H1 (cell line): ENCODE measurements at regions not wholly inside any gene's neighbourhood (a gene's known extent, or its start where the extent isn't known, plus 50 kb on each side); places are given as distances from the start of the nearest gene placed in this dataset.

Experiments
- CTCF ChIA-PET: fragments of 300-600 bp; sonication (Branson Sonifier 250); formaldehyde crosslinking; loops from one replicate; lab custom pipeline; 2021; ENCODE audit not compliant: partially characterized antibody; lab: Charles Lee
- POLR2A ChIA-PET: fragments of 300-600 bp; sonication (Branson Sonifier 250); formaldehyde crosslinking; loops from one replicate; lab custom pipeline; 2021; ENCODE audit warnings: inconsistent platforms; ENCODE audit not compliant: partially characterized antibody; lab: Charles Lee
- DNase-seq, 2 experiments: peaks; one replicate each; pipeline versions ENCODE4 v3.0.0 to v3.0.0-alpha.2; 2010 to 2022; ENCODE audit warnings: low spot score in 2 of 2, low read depth in 1 of 2, mixed read lengths in 1 of 2
- FAIRE-seq: peaks from 2 replicates; lab custom pipeline; 2011; peaks lifted over from hg19 to GRCh38; lab: Jason Lieb, UNC
- H2AFZ ChIP-seq: 2 replicates; pipeline ENCODE4 v1.8.1; 2012; ENCODE audit warnings: low read length, inconsistent platforms
- H2AK5ac ChIP-seq: 2 replicates; pipeline ENCODE4 v1.6.1; 2013; ENCODE audit warnings: low read depth, low read length
- H2BK120ac ChIP-seq: replicated peaks from 2 replicates; pipeline ENCODE3; 2013; ENCODE audit warnings: low read depth, low read length, inconsistent platforms
- H2BK12ac ChIP-seq: 2 replicates; pipeline ENCODE4 v1.6.1; 2013; ENCODE audit warnings: low read depth, low read length
- H2BK15ac ChIP-seq: 2 replicates; pipeline ENCODE4 v1.6.1; 2013; ENCODE audit warnings: low read length
- H2BK20ac ChIP-seq: 2 replicates; pipeline ENCODE4 v1.6.1; 2013; ENCODE audit warnings: low read length
- H2BK5ac ChIP-seq: 2 replicates; pipeline ENCODE4 v1.6.1; 2013; ENCODE audit warnings: low read depth, low read length
- H3K14ac ChIP-seq: 2 replicates; pipeline ENCODE4 v1.6.1; 2013; ENCODE audit warnings: inconsistent platforms; ENCODE audit not compliant: insufficient read length
- H3K18ac ChIP-seq: 2 replicates; pipeline ENCODE4 v1.6.1; 2013; ENCODE audit warnings: low read length; ENCODE audit errors: extremely low read depth
- H3K23ac ChIP-seq: 2 replicates; pipeline ENCODE4 v1.6.1; 2013; ENCODE audit warnings: inconsistent platforms; ENCODE audit not compliant: insufficient read length
- H3K23me2 ChIP-seq: 2 replicates; pipeline ENCODE4 v1.6.1; 2013; ENCODE audit warnings: low read depth, low read length
- H3K27ac ChIP-seq: 2 replicates; pipeline ENCODE4 v1.6.1; 2011; ENCODE audit warnings: low read depth, low read length, inconsistent platforms
- H3K27me3 ChIP-seq, 4 experiments: replicated peaks in 1 of 4; 1 replicate in 1 of 4; 2 replicates in 3 of 4; pipeline versions ENCODE4 v1.6.1 to v1.8.1; 2011 to 2013; ENCODE audit warnings: low read length in 3 of 4, mild to moderate bottlenecking in 3 of 4, inconsistent platforms in 2 of 4, mixed read lengths in 2 of 4, moderate library complexity in 1 of 4; ENCODE audit not compliant: control insufficient read depth in 3 of 4, insufficient read depth in 3 of 4; ENCODE audit errors: extremely low read depth in 1 of 4
- H3K36me3 ChIP-seq, 4 experiments: 2 replicates each; pipeline versions ENCODE4 v1.6.1 to v1.8.1; 2011 to 2013; ENCODE audit warnings: mild to moderate bottlenecking in 4 of 4, low read length in 3 of 4, moderate library complexity in 2 of 4, control low read depth in 1 of 4, inconsistent platforms in 1 of 4; ENCODE audit not compliant: insufficient read depth in 4 of 4, control insufficient read depth in 2 of 4
- H3K4ac ChIP-seq: replicated peaks from 2 replicates; pipeline ENCODE3; 2013; ENCODE audit warnings: low read length, low read depth, mixed read lengths, inconsistent platforms; ENCODE audit not compliant: insufficient read length
- H3K4me1 ChIP-seq, 4 experiments: replicated peaks in 1 of 4; 1 replicate in 1 of 4; 2 replicates in 3 of 4; pipeline versions ENCODE4 v1.6.1 to v1.8.1; 2011 to 2013; ENCODE audit warnings: low read length in 3 of 4, inconsistent platforms in 2 of 4, mixed read lengths in 1 of 4; ENCODE audit not compliant: insufficient read depth in 4 of 4, control insufficient read depth in 3 of 4
- H3K4me2 ChIP-seq, 2 experiments: 2 replicates each; pipeline versions ENCODE4 v1.6.1 to v1.8.1; 2011 to 2013; ENCODE audit warnings: low read depth in 2 of 2, low read length in 2 of 2, control low read depth in 1 of 2, inconsistent platforms in 1 of 2, mild to moderate bottlenecking in 1 of 2; ENCODE audit not compliant: insufficient read depth in 1 of 2
- H3K4me3 ChIP-seq, 4 experiments: fragments of 200-600, 300-600 bp in 1 of 4; sonication (generic), shearing (Covaris generic), sonication (Bioruptor Twin) in 1 of 4; 2 replicates each; pipeline versions ENCODE4 v1.5.1 to v1.8.1; 2011 to 2016; ENCODE audit warnings: low read length in 4 of 4, low read depth in 3 of 4, control low read depth in 2 of 4, inconsistent platforms in 2 of 4, mild to moderate bottlenecking in 2 of 4, mixed read lengths in 1 of 4, moderate library complexity in 1 of 4; ENCODE audit not compliant: insufficient read depth in 2 of 4; ENCODE audit errors: extremely low read depth in 1 of 4
- H3K56ac ChIP-seq: replicated peaks from 2 replicates; pipeline ENCODE3; 2013; ENCODE audit warnings: low read depth, mild to moderate bottlenecking, mixed read lengths, low read length, inconsistent platforms; ENCODE audit not compliant: insufficient read length
- H3K79me1 ChIP-seq: 2 replicates; pipeline ENCODE4 v1.6.1; 2013; ENCODE audit warnings: low read depth, low read length, control low read depth
- H3K79me2 ChIP-seq, 2 experiments: 2 replicates each; pipeline versions ENCODE4 v1.6.1 to v1.8.1; 2012 to 2013; ENCODE audit warnings: low read length in 2 of 2, mild to moderate bottlenecking in 2 of 2, inconsistent platforms in 1 of 2; ENCODE audit not compliant: insufficient read depth in 2 of 2, control insufficient read depth in 1 of 2
- H3K9ac ChIP-seq, 4 experiments: replicated peaks in 1 of 4; 1 replicate in 1 of 4; 2 replicates in 3 of 4; pipeline versions ENCODE4 v1.6.1 to v1.8.1; 2011 to 2013; ENCODE audit warnings: low read depth in 3 of 4, low read length in 3 of 4, control low read depth in 2 of 4, mild to moderate bottlenecking in 2 of 4, moderate library complexity in 2 of 4, inconsistent platforms in 1 of 4; ENCODE audit errors: extremely low read depth in 1 of 4
- H3K9me3 ChIP-seq, 2 experiments: 2 replicates each; pipeline versions ENCODE4 v1.6.1 to v1.8.1; 2012 to 2013; ENCODE audit warnings: mild to moderate bottlenecking in 2 of 2, moderate library complexity in 2 of 2, control low read depth in 1 of 2, inconsistent platforms in 1 of 2, low read depth in 1 of 2, low read length in 1 of 2, mixed read lengths in 1 of 2; ENCODE audit not compliant: insufficient read depth in 2 of 2
- H4K20me1 ChIP-seq, 2 experiments: replicated peaks in 1 of 2; 2 replicates each; pipeline versions ENCODE3 to v1.8.1; 2011 to 2013; ENCODE audit warnings: inconsistent platforms in 2 of 2, low read length in 2 of 2, mild to moderate bottlenecking in 1 of 2; ENCODE audit not compliant: insufficient read depth in 2 of 2, control insufficient read depth in 1 of 2
- H4K5ac ChIP-seq: 2 replicates; pipeline ENCODE4 v1.6.1; 2013; ENCODE audit warnings: low read length, low read depth, mixed read lengths, inconsistent platforms; ENCODE audit not compliant: insufficient read length
- H4K8ac ChIP-seq: 2 replicates; pipeline ENCODE4 v1.8.0; 2013; ENCODE audit warnings: mild to moderate bottlenecking, moderate library complexity, low read length, inconsistent platforms; ENCODE audit not compliant: insufficient read depth; ENCODE audit errors: extremely low read depth
- H4K91ac ChIP-seq: replicated peaks from 2 replicates; pipeline ENCODE3; 2013; ENCODE audit warnings: low read length, mixed read lengths, inconsistent platforms; ENCODE audit not compliant: insufficient read length
- CTCF ChIP-seq, 3 experiments: IDR thresholded peaks; 1 replicate in 2 of 3; 2 replicates in 1 of 3; pipeline versions ENCODE4 v1.5.1 to v1.6.1; 2011; ENCODE audit warnings: low read length in 3 of 3, mild to moderate bottlenecking in 3 of 3, inconsistent platforms in 2 of 3, low read depth in 1 of 3, moderate library complexity in 1 of 3; ENCODE audit not compliant: insufficient read depth in 1 of 3; ENCODE audit errors: control extremely low read depth in 1 of 3
- HDAC6 ChIP-seq: IDR thresholded peaks from one replicate; pipeline ENCODE4 v1.7.1; 2012; ENCODE audit warnings: low read depth, mild to moderate bottlenecking, inconsistent platforms, low read length, moderate library complexity
- JUN ChIP-seq: IDR thresholded peaks from 2 replicates; pipeline ENCODE4 v1.6.1; 2011; ENCODE audit warnings: low read depth, mild to moderate bottlenecking, improper control_type of control experiment, low read length
- KDM1A ChIP-seq: fragments of 200-600, 300-600 bp; sonication (generic); IDR thresholded peaks from 2 replicates; pipeline ENCODE4 v1.7.1; 2016; ENCODE audit warnings: mild to moderate bottlenecking, low read length, borderline replicate concordance
- KDM5A ChIP-seq: fragments of 200-600 bp; IDR thresholded peaks from 2 replicates; pipeline ENCODE4 v1.7.1; 2012; ENCODE audit warnings: mild to moderate bottlenecking, low read length, inconsistent platforms, mixed read lengths
- MAX ChIP-seq: IDR thresholded peaks from 2 replicates; pipeline ENCODE4 v1.6.1; 2012; ENCODE audit warnings: inconsistent platforms
- POU5F1 ChIP-seq: IDR thresholded peaks from 2 replicates; pipeline ENCODE4 v1.6.1; 2011; ENCODE audit warnings: low read depth, mild to moderate bottlenecking, low read length, moderate library complexity
- RBBP5 ChIP-seq: IDR thresholded peaks from 2 replicates; pipeline ENCODE4 v1.7.1; 2012; ENCODE audit warnings: low read depth, mild to moderate bottlenecking, inconsistent platforms, low read length, moderate library complexity, borderline replicate concordance
- RNF2 ChIP-seq: fragments of 200-900, 300-1000 bp; sonication (generic); IDR thresholded peaks from 2 replicates; pipeline ENCODE4 v1.7.1; 2016; ENCODE audit warnings: borderline replicate concordance, low read depth, mild to moderate bottlenecking, antibody characterized with exemption, low read length; ENCODE audit not compliant: poor library complexity, severe bottlenecking; ENCODE audit errors: missing control alignments
- RXRA ChIP-seq: IDR thresholded peaks from 2 replicates; pipeline ENCODE4 v1.6.1; 2011; ENCODE audit warnings: low read depth, mild to moderate bottlenecking, low read length, moderate library complexity; ENCODE audit not compliant: insufficient read depth
- TAF7 ChIP-seq: optimal IDR thresholded peaks from 2 replicates; pipeline ENCODE3; 2011; ENCODE audit warnings: low read depth, mild to moderate bottlenecking, inconsistent platforms, low read length, moderate library complexity, borderline replicate concordance
- TEAD4 ChIP-seq: IDR thresholded peaks from 2 replicates; pipeline ENCODE4 v1.6.1; 2012; ENCODE audit warnings: low read depth, low read length, inconsistent platforms, mixed read lengths
- WGBS, 2 experiments: shearing (Covaris generic) in 1 of 2; methylation state at CpG; one replicate each; pipeline versions ENCODE4 v1.1.6 to v1.1.7; 2013 to 2015; ENCODE audit warnings: low lambda C conversion rate in 2 of 2, mixed read lengths in 2 of 2, inconsistent platforms in 1 of 2, low coverage in 1 of 2, missing lambda C conversion rate in 1 of 2; ENCODE audit not compliant: insufficient replicate concordance in 2 of 2, insufficient coverage in 1 of 2, insufficient read length in 1 of 2; ENCODE audit errors: extremely low coverage in 1 of 2, missing lambda C conversion rate in 1 of 2; 5-methylcytosine and 5-hydroxymethylcytosine counted together

GRCh38 chr18:44592639-44593038, 88.0 kb upstream of the SETBP1 start:
- Histone ChIP-seq H3K56ac (no peak overlapping the region), H3K79me1 (no peaks in the 10 kb centered on the region), H3K27ac (no peak overlapping the region), H4K5ac (no peak overlapping the region), H3K9ac (no peak overlapping the region), H3K23me2 (no peaks in the 10 kb centered on the region; the same call in 1 of the 2 replicates), H3K4ac (no peak overlapping the region), H3K14ac (no peak overlapping the region), H2BK12ac (no peak overlapping the region), H4K91ac (no peak overlapping the region), H4K8ac (no peak overlapping the region), H3K18ac (no peak overlapping the region), H3K4me1 (no peaks in the 10 kb centered on the region), H3K79me2 (no peaks in the 10 kb centered on the region), H4K20me1 (no peaks in the 10 kb centered on the region), H3K36me3 (no peaks in the 10 kb centered on the region), H2AFZ (no peak overlapping the region), H3K27me3 (no peaks in the 10 kb centered on the region), H2BK15ac (no peak overlapping the region), H2BK5ac (no peak overlapping the region), H2BK20ac (no peak overlapping the region), H2BK120ac (no peak overlapping the region), H2AK5ac (no peak overlapping the region), H3K9me3 (no peaks in the 10 kb centered on the region), H3K4me3 (no peak overlapping the region), H3K23ac (no peak overlapping the region), H3K4me2 (no peak overlapping the region)
- no peak for FAIRE-seq
- 87% methylated on average over 2 of the region's 2 CpGs; no CpG with 5 or more reads in 1 of the 2 experiments for WGBS, 2 experiments
- CTCF ChIA-PET, result interaction anchor here (1.6 kb wide), 1 partner anchor 14 kb away, joined by 6 read pairs; no protein-coding TSS in a partner anchor
- no peak for DNase-seq
- POLR2A ChIA-PET, result no interaction called here
- TF ChIP-seq JUN (no peak), CTCF (IDR thresholded peaks at IDR 0.05; ENCODE audit: control extremely low read depth in 1 of 3, insufficient read depth in 1 of 3, low read depth in 1 of 3, low read length in 3 of 3) (no peak), RNF2 (no peak), RXRA (no peak), HDAC6 (no peak), RBBP5 (no peak), TAF7 (no peak), TEAD4 (no peak), KDM1A (no peak), POU5F1 (no peak), KDM5A (no peak), MAX (no peak)
